Fibroblast of skin of scalp (primary cell): ENCODE measurements at regions not wholly inside any gene's neighbourhood (a gene's known extent, or its start where the extent isn't known, plus 50 kb on each side); places are given as distances from the start of the nearest gene placed in this dataset.

Experiments
- DNase-seq: peaks from one replicate; pipeline ENCODE4 v3.0.0-alpha.2; 2013

DNA sequence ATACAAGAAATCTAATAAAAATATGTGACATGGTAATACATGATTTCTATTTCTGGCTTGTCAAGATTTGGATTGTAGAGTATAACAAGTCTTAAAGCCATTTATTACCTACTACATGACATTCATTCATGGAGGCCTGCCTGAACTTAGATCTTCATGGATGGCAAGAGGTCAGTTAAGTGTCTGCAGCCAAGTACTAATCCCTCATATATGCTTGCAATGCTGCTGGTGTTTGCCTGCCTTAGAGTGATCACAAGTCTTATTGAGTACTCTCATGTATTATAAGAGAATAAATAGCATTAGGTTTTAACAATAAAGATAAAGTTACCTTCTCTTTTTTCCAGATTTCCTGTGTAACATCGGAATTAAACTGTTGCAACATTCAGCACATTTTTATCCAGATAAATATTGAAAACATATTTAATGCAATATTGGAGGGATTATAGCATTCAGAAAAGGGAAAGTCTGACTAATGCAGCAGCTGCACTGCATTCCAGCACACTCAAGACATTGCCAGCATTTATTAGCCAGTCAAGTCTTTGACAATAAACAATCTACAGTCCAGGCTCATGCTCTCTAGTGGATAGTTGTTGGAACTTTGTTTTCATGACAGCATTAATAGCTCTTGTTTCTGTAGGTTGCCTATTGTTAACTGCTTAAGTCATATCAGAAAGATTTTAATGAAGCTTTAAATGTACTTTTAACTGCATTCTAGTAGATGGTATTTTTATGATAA is 737.1 kb downstream of the FAT4 start:
- peak; percentile 87 for DNase-seq

DNA sequence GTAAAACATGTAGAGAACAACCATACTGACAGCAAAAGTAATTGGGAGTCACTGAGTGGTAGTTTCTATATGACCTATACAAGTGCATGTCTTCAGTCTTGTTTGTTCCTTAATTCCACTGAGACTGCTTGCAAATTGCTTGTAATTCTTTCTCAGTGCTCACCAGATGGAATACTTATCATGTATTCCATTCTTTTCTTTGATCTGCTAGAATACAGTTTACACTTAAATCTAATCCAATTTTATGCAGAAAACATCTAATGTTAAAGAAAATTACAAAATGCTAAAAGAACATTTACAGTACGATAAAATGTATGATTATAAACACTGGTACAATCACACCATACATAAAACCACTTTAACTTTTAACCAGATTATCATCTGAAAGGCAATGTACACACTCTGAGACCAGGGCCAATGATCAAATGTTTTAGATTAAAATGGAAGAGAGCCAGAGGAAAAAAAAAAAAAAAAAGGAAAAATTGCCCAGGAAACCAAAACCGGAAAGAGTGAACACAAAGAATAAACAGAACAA is 741.4 kb downstream of the FAT4 start:
- DNase-seq: no peak

DNA sequence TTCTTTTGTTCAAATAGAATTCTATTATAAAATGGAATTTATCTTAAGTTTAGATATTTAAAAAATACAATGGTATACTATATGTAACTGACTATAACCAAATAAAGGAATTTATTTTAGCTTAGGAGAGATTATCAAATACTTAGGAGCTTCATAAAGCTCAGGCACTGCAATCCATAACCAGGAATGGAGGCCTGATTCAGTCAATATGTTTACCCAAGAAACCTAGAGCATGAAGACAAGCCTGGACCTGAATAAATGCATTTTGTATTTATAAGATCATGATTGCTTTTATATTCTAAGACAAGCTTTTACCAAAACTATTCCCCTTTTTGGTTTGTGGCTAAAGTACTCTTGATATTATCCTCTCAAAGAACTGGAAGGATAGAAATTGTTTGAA is 742.6 kb downstream of the FAT4 start:
- no peak for DNase-seq

DNA sequence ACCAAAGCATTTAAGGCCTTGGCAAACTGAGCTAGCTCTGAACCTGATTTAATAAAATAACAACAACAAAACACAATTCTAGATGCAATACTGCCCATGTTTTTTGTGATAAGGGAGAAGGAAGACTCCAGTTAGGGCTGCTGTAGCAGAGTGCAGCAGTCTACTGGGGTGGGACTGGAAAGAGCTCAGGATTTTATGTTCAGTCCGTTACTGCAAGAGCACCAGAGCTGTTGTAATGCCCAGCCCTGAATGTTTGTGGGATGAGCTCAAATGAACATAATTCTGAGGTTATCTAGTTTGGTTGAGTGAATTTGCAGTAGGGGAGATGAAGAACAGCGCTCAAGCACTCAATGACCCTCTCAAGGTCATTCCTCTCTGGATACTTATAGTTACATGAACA is 743.8 kb downstream of the FAT4 start:
- DNase-seq: no peak

DNA sequence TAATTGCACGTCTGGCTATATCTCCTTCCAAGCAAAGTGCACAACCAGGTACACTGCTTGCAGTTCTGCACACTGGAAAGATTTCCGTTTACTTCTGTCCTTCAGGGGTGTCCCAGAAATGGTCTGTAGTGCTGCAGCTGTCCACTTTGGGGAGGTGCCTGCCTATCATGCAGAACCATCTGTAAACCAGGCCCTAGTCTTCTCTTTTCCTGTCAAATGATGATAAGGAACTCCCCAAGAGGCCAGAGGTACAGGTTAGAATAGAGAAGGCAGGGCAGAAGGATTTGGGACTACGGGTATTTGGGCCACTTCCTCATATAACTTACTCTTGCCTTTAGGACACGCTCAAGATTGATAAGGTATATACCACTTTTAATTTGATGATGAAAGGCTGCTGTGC is 746.9 kb downstream of the FAT4 start:
- DNase-seq: no peak

DNA sequence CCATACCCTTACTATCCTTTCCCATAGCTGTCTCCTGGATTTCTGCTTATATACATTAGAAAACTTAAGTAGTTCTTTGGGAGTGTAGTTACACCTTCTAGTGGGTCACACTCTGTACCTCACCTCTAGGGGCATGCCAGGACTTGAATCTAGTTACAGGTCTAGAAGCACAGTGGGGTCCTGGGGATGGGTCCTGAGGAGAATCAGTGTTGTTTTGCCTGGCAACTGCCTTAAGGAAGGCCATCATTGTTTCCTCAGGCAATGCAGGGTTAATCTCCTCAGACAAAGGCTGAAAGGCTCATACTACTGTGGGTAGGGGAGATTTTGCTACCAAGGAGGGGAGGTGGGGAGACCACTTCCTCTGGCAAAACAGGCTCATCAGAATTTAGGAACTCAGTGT is 750.3 kb downstream of the FAT4 start:
- DNase-seq: no peak

DNA sequence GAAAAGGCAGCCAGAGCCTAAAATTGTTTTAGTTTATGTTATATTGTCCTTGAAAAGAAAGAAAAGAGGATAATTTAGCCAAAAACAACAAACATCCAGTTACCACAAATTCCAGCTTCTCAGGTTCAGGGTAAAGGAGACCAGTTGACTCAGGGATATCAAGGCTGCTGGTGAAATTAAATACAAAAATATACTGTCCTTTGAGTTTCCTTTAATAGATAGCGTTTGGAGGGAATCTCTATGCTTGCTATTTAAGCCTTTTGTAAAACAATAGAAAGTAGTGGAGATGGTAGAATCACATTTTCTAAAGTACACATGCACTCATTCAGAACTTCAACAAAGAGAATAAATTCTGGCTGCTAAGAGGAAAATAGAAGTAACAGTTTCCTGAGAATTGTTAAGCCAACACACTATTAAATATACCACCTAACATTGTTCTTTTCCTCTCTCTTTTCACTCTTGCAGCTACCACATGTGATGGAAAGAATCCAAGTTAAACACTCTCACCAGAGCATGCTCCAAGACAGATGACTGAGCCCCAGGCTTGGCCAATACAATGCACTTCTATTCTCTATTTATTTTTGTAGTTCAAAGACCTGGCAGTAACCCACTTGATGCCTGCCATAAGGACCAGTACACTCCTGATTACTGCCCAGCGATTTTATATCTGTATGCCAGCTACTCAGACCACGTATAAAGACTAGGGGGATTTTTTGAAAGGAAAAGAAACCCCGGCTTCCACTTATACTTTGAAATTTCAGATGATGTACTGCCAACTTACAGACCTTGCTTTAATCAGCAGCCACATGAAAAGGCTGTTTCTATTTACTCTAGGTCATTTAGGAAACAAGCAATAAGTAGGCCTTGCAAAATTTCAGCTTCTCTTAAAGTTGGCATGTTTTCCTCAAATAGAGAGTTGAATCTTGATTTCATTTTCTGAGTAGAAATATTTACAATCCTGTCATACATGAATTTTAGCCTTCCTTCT is 756.9 kb downstream of the FAT4 start:
- peak; percentile 75 for DNase-seq

DNA sequence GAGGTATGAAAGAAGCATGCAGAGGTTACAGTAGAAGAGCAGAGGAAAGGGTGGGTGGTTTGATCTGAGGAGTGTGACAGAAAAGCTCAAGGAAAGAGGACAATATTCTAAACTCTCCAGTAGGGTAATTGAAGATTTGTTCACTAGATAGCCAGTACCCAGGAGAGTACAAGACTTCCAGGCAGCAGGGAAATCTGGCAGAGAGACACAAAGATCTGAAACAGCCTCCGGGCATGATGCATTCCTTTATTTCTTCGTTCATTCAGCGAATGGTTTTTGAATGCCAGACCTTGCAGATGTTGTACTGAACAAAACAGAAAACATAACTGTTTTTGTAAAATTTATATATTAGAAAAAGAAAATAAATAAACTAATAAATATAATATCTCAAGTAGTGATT is 766.6 kb downstream of the FAT4 start:
- DNase-seq: peak; percentile 4

DNA sequence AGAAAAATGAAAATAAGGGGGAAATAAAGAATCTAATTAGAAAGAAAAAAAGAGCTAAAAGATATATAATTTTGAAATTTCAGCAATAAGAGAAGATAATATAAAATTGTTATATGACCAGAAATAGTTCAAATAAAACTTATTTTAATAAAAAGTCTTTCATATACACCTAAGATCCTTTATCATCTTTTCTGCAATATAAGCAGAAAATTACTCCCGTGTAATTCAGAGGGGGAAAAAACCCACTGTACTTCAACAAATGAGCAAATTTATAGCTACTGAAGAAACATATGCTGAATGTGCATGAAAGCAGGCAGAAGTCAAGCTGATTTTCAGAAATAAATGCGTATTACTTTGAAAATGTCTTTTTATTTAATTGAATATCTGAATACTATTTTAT is 771.3 kb downstream of the FAT4 start:
- no peak for DNase-seq

DNA sequence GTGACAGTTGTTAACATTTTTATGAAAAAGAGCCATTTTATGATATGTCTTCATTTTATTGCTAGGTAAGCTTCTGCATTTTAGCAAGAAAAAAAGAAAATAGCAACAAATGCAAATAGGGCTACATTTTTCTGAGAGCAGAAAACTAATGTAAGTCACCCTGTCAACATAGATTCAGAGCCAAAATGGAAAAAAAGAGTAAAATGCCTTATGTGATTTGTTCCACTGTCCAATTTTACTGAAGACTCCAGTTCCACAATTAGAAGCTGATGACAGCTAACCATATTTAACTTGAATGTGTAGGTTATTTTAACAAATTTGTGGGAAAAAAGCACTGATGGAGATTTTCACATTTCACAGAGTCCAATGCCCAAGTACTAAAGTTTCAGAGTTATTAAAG is 772.3 kb downstream of the FAT4 start:
- no peak for DNase-seq

DNA sequence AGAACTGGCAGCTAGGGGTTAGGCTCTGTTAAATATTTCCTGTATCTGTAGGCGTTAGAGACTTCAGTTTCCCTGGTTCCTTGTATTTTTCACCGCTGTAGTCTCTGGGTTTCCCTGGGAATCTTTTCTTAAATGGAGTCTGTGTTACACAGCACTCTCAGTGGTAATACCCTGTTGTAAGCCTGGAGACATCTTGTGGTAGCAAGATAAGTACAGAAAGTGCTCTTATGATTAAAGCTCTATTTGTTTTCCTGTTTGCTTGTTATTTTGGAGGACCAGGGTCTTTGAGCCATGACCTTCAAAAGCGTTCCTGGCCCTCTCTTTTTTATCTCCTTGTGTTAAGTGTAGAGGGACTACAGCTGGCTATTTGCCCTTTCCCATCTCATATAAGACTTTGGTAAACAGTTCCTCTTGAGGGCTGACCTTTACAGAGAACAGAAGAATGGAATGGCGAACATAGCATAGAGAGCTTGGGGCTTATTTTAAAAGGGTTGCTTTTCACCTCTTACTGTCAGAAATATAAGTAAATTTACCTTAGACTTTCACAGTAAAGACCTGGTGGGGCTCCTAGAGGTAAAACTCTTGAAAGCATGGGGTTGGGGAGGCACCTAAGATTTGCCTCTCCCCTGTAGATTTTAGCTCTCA is 782.5 kb downstream of the FAT4 start:
- DNase-seq: no peak

DNA sequence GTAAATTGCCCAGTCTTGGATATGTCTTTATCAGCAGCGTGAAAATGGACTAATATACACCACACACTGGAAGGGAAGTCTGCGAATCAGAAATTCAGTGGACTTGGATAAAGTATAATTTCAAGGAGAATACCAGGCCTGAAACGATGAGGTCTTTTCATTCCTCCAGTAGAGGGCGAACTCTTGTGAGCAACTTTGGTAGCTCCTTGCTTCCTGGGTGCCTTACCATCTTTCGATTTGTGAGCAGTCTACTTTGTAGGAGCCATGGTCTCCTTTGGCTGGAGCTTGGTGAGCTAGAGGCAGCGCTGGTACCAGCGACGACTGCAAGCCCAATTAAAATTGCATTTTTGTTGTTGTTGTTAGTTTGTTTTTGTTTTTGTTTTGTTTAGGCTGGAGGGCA is 791.9 kb downstream of the FAT4 start:
- DNase-seq: no peak

DNA sequence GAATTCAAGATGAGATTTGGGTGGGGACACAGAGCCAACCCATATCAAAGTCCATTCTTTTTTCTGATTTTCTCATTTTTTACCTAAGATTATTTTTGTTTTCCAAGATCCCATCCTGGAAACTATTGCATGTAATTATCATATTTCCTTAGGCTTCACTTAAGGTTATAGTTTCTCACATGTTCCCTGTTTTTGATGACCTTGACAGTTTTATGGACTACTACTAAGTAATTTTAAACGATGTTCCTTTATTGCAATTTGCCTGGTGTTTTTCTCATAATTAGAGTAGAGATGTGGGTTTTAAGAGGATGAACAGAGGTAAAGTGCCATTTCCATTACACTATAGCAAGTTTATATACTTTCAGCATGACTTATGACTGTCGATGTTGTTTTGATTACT is 795.1 kb downstream of the FAT4 start:
- no peak for DNase-seq

DNA sequence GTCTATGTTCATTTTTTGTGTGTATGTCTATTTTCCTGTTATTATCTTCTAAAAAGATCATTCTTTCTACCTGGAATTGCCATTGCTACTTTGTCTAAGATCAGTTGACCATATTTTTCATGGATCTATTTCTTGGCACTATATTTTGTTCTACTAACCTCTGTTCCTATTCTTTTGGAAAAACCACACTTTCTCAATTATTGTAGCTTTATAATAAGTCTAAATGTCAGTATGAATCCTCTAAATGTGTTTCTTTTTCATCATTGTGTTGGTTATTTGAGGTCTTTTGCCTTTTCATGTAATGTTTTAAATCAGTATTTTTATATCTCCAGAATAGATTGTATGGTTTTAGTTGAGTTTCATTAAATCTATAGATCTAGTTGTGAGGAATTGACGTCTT is 798.3 kb downstream of the FAT4 start:
- no peak for DNase-seq

DNA sequence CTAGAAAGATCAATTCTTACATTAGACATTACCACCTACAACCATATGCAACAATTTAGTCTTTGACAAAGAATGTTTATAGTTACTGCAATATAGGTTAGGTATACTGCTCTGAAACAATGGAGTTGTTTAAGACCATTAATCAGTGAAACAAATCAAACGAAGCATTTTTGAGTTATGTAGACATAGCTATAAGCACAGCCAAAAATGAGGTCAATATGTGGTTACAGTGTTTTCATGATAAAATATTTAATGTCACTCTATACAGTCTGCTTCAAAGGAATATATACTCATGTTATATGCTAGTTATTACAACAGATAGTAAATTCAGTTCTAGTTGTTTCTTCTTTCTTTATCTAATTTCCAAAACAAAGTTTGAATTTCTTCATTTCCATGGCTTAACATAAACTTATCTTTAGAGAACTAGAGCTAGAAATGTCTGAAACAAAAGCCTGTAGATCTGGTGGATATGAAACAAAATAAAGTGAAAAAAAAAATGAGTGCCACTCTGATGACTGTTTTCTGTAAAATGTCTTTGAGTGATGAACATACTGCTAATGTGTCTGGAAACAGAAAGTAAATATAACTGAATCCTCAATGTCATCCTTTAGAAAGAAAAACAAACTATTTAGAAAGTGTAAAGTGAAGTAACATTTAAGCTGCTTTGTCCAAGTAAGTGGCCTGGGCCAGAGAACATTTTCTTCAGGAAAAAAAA is 809.0 kb downstream of the FAT4 start:
- peak; percentile 44 for DNase-seq

DNA sequence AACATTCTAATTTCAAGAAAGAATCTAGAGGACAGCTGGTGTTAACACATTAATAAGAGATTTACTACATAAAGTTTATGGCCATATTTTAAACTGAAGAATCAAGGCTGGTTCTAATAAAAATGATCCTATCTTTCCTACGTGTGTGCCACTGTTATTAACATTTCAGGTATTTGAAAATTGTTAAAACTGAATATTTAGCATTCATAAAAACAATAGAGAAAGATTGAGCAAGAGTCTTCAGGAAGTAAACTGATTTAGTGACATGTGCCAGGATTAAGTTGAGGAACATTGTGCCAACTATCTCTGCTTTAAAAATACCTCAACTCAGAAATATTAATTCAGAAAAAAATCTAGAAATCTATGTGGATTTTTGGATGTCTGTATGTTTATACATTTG is 810.1 kb downstream of the FAT4 start:
- DNase-seq: peak; percentile 3

DNA sequence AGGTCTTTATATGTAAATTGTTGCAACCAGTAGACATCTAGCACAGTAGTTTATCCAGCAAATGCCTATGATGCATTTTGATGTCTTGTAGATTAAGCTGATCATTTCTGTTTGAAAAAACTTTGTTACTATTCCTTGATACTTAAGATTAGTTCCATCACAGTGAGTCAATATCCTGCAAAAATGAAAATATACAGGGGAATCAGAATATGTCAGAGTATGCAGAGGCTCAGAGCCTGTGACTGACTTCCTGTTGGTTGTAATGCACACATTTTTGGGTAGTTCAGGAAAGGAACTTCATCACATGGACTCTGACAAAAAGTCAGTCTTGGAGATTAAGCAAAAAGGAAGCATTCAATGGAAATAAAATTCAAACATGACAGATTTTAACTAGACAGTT is 815.5 kb downstream of the FAT4 start:
- peak; percentile 10 for DNase-seq

DNA sequence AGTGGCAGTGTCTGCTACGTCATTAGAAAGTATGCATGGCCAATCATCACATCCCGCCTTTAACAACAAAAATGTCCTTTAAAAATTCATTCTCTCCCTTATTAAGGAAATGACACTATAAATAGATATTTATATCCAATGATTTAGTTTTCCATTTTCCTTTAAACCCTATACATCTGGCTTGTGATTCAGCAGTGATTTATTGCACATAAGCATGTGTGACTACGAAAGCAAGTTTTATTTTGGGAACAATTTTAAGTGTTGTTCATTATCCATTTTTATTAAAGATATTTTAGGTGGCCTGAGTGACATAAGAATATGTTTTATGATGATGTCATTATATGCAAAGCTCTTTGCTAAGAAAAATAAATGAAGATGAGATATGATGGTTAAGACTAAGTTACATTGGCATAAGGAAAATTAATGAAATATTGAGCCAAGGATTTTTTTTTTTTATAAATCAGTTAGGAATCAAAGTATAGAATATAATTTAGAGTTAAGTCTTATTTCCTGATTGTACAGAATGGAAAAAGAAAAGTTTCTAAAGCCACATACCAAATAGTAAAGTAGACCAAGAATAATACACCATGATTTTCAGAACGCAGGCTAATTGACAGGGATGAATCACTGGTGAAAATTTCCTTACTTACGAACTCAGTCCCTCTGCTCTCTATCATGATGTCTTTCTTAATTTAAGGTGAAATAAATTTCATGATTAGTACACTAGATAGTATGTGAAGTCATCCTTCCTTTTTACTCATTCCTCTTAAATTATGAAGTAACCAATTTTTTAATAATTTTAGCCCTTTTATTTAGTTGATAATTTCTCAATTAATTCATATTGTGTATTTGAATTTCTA is 822.4 kb downstream of the FAT4 start:
- no peak for DNase-seq

DNA sequence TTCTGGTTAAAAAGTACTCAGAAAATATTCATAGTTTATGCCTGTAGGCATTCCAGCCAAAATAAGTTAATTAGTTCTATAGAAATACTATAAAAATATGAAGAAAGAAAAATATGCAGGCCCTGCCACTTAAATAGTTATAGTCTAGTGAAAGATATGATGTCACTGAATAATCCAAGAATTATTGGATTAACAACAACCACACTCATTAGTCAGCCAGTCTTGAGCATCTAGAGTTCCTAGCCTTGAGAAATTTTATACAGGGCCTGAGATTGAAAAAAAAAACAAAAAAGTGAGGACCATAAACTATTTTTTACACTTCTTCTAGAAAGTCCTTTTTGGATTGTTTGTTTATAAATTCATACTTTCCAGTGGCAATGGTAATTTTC is 823.0 kb downstream of the FAT4 start:
- DNase-seq: peak; percentile 38

DNA sequence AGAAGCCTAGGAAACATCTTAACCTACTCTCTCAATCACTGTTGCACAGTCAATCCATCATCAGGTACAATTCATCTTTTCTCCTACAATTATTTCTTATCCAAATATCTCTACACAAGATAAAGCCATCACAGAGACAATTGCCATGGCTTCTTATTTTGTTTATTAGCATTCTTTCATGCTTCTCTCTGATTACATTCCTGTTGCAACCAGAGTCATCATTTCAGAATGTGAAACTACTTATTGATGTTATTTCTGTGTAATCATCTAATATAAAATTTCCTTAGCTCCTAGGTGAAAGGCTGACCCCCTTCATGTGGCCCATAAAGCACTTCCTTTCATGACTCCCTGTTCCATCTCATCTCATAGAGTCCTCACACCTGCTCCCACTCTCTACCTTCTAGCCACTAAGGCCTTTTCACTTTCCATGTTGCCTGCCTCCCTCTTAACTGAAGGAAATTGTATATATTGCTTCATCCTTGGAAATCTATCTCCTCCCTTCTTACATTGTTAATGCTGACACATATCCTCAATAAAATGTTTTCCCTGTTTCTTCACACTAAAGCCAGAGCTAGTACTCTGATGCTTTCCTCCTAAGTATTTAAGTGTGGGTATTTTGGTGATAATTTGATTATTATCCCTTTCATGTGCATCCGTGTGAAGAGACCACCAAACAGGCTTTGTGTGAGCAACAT is 829.9 kb downstream of the FAT4 start:
- peak; percentile 13 for DNase-seq

DNA sequence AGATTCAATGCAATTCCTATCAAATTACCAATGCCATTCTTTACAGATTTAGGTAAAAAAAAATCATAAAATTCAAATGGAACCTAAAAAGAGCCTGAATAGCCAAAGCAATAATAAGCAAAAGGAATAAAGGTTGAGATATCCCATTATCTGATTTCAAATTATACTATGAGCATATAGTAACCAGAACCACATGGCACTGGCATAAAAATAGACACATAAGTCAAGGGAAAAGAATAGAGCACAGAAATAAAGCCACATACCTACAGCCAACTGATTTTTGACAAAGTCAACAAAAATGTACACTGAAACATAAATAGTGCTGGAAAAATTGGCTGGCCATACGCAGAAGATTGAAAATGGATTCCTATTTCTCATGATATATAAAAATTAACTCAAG is 853.7 kb downstream of the FAT4 start:
- DNase-seq: no peak
